Stimulated activated CD4-positive, alpha-beta T cell treated with anti-CD3 and anti-CD28 coated beads, Interleukin-12 subunit alpha, Interleukin-12 subunit beta, amount 100 ng/mL, for 48 hours (primary cell): ENCODE measurements at regions not wholly inside any gene's neighbourhood (a gene's known extent, or its start where the extent isn't known, plus 50 kb on each side); places are given as distances from the start of the nearest gene placed in this dataset.
A peak's percentile ranks its signal among the peaks of the same experiment; 100 is the strongest.

ENCODE experiments used
- DNase-seq, 3 donors: peaks; one replicate each; pipeline ENCODE4 v3.0.0-alpha.2; 2020; ENCODE audit warnings: low read depth in 2 of 3, low spot score in 1 of 3

- peak in 1 of 3 donors; percentile 48 for DNase-seq
Measured at GRCh38 chrX:40153345-40154249, 55.8 kb upstream of the BCOR start.

GRCh38 chrX:40152741-40153344, 55.1 kb upstream of the BCOR start:
- no peak for DNase-seq

GRCh38 chrX:40152173-40152711, 54.5 kb upstream of the BCOR start:
- DNase-seq, result no peak

- DNase-seq, result no peak
Measured at GRCh38 chrX:40151211-40152172, 53.7 kb upstream of the BCOR start.

- no peak for DNase-seq
Measured at GRCh38 chrX:40150503-40150902, 52.7 kb upstream of the BCOR start.

- DNase-seq, result no peak
Measured at GRCh38 chrX:40149286-40150175, 51.8 kb upstream of the BCOR start.

GRCh38 chrX:40148385-40149285, 50.9 kb upstream of the BCOR start:
- DNase-seq, result no peak

GRCh38 chrX:40147971-40148370, 50.2 kb upstream of the BCOR start:
- no peak for DNase-seq
